HTR-8/SVneo (cell line): ENCODE measurements at regions not wholly inside any gene's neighbourhood (a gene's known extent, or its start where the extent isn't known, plus 50 kb on each side); places are given as distances from the start of the nearest gene placed in this dataset.
"Not testable (repeated sequence)": the region's sequence is repeated elsewhere in the genome, so short reads cannot be mapped to it uniquely, and the experiment has no call there.

Experiments
- DNase-seq: peaks from one replicate; pipeline ENCODE4 v3.0.0; 2011; ENCODE audit warnings: low spot score, mixed read lengths; ENCODE audit not compliant: insufficient read length
- FAIRE-seq: peaks from 2 replicates; lab custom pipeline; 2011; peaks lifted over from hg19 to GRCh38; lab: Jason Lieb, UNC

- FAIRE-seq (no peak), DNase-seq (no peak)
Observed at GRCh38 chr12:19998961-19999804, 369.2 kb upstream of the PDE3A start.

GRCh38 chr12:19999805-20000138 lies 368.6 kb upstream of the PDE3A start:
- DNase-seq (no peak), FAIRE-seq (no peak)

- FAIRE-seq (no peak), DNase-seq (no peak)
Observed at GRCh38 chr12:20000229-20000849, 368.0 kb upstream of the PDE3A start.

- DNase-seq (no peak), FAIRE-seq (no peak)
Observed at GRCh38 chr12:20003252-20003651, 365.1 kb upstream of the PDE3A start.

- FAIRE-seq, result no peak
- DNase-seq, result no peak
Observed at GRCh38 chr12:20004952-20005351, 363.4 kb upstream of the PDE3A start.

GRCh38 chr12:20006871-20007730 lies 361.2 kb upstream of the PDE3A start:
- DNase-seq (no peak), FAIRE-seq (no peak)

GRCh38 chr12:20009965-20010364 lies 358.4 kb upstream of the PDE3A start:
- DNase-seq, FAIRE-seq: not testable (repeated sequence)

GRCh38 chr12:20011200-20011599 lies 357.1 kb upstream of the PDE3A start:
- no peak for FAIRE-seq
- DNase-seq, result no peak

GRCh38 chr12:20017802-20018201 lies 350.5 kb upstream of the PDE3A start:
- FAIRE-seq (no peak), DNase-seq (no peak)

- DNase-seq (no peak), FAIRE-seq (no peak)
Observed at GRCh38 chr12:20018406-20018805, 349.9 kb upstream of the PDE3A start.

- DNase-seq, result no peak
- no peak for FAIRE-seq
Observed at GRCh38 chr12:20024194-20024593, 344.1 kb upstream of the PDE3A start.

- no peak for DNase-seq
- FAIRE-seq, result no peak
Observed at GRCh38 chr12:20028033-20028432, 340.3 kb upstream of the PDE3A start.

- FAIRE-seq (no peak), DNase-seq (no peak)
Observed at GRCh38 chr12:20030826-20031225, 337.5 kb upstream of the PDE3A start.

- DNase-seq, result no peak
- FAIRE-seq, result no peak
Observed at GRCh38 chr12:20039562-20039961, 328.8 kb upstream of the PDE3A start.

GRCh38 chr12:20040184-20040583 lies 328.2 kb upstream of the PDE3A start:
- FAIRE-seq (no peak), DNase-seq (no peak)

- FAIRE-seq, result no peak
- no peak for DNase-seq
Observed at GRCh38 chr12:20040831-20041230, 327.5 kb upstream of the PDE3A start.

- DNase-seq (no peak), FAIRE-seq (no peak)
Observed at GRCh38 chr12:20044351-20044750, 324.0 kb upstream of the PDE3A start.

- no peak for DNase-seq
- FAIRE-seq, result no peak
Observed at GRCh38 chr12:20044846-20045245, 323.5 kb upstream of the PDE3A start.

- no peak for DNase-seq
- no peak for FAIRE-seq
Observed at GRCh38 chr12:20047901-20048300, 320.4 kb upstream of the PDE3A start.

GRCh38 chr12:20050221-20050620 lies 318.1 kb upstream of the PDE3A start:
- DNase-seq (no peak), FAIRE-seq (no peak)

- no peak for FAIRE-seq
- DNase-seq, result no peak
Observed at GRCh38 chr12:20053782-20054181, 314.6 kb upstream of the PDE3A start.
